ENCODE measurements at regions not wholly inside any gene's neighbourhood (a gene's known extent, or its start where the extent isn't known, plus 50 kb on each side); places are given as distances from the start of the nearest gene placed in this dataset.

DNA sequence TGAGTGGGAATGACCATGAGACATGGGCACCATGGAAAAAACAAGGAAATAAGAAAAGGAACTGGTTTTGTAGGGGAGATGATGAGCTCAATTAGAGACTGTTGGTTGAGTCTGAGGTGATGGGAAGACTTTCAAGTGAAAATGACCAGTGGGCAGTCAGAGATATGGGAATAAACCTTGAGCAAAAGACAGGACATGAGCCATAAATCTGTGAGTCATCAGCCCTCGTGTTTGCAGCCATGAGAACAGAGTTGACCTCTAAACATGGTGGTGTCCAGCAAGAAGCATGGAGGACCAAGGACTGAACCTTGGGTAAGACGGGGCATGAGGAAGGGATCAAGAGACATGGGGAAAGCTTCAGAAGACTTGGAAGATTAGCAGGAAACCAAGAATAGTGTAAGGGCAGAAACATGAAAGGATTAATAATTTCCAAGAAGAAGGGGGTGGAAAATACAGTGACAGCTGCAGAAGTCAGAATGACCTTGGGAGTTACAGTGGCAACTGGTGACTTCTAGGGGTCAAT, 280.6 kb upstream of the PRDM1 start:
- FAIRE-seq, result no peak
- no TSS peak for BruUV-seq (replicated peaks)
- POLR2A ChIA-PET, result no interaction called here

DNA sequence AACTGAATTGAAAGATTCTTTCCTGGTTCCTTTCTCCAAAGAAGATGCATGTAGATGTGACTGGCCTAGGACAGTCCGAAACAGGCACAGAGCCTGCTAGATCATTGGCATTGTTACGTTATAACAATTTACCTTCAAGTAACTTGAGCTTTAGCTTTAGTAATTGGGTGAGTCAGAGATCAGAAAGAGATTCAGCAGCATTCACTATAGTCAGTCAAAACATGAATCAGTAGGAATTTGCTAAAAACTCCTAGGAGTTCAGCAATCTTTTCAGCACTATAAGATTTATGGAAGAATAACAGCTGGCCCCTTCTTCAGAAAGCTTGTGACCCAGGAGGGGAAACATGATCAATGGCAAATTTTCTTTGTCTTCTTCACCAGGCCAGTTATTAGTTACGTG, 281.7 kb upstream of the PRDM1 start:
- Histone ChIP-seq H3K27me3 (ENCODE audit: control insufficient read depth in 2 of 2, insufficient read depth in 2 of 2, low read length in 2 of 2) (no peaks in the 10 kb centered on the region), H4K20me1 (replicated peaks; ENCODE audit: control insufficient read depth, extremely low read depth, insufficient read depth, low read length) (no peaks in the 10 kb centered on the region), H3K4me3 (replicated peaks in 1 of 3; ENCODE audit: insufficient read depth in 1 of 3, low read depth in 1 of 3, low read length in 3 of 3) (no peak overlapping the region), H3K9me1 (replicated peaks; ENCODE audit: control insufficient read depth, extremely low read depth, insufficient read depth, low read length) (no peaks in the 10 kb centered on the region), H3K9me3 (replicated peaks; ENCODE audit: control insufficient read depth, insufficient read depth, low read length) (no peaks in the 10 kb centered on the region), H3K36me3 (ENCODE audit: control insufficient read depth in 2 of 2, extremely low read depth in 1 of 2, insufficient read depth in 2 of 2, low read length in 2 of 2) (no peaks in the 10 kb centered on the region), H2AFZ (ENCODE audit: low read depth, low read length) (no peak overlapping the region), H3K27ac (ENCODE audit: insufficient read depth, low read depth, low read length) (no peak overlapping the region), H3K4me1 (ENCODE audit: control insufficient read depth, extremely low read depth, insufficient read depth, low read length) (no peaks in the 10 kb centered on the region), H3K9ac (replicated peaks; ENCODE audit: extremely low read depth, insufficient read depth, low read length) (no peak overlapping the region), H3K4me2 (ENCODE audit: insufficient read depth, low read length) (no peak overlapping the region), H3K79me2 (ENCODE audit: control insufficient read depth, insufficient read depth, low read length) (no peaks in the 10 kb centered on the region)
- TF ChIP-seq POLR2AphosphoS5 (IDR thresholded peaks at IDR 0.05; ENCODE audit: insufficient read depth, low read depth, low read length) (no peak), FOS (IDR thresholded peaks at IDR 0.05; ENCODE audit: borderline replicate concordance, insufficient read depth, low read length) (no peak), MYC (IDR thresholded peaks at IDR 0.05; ENCODE audit: low read depth, low read length) (no peak), JUN (IDR thresholded peaks at IDR 0.05; ENCODE audit: borderline replicate concordance, insufficient read depth, insufficient read length, low read depth) (no peak), POLR2A (IDR thresholded peaks at IDR 0.05; ENCODE audit: low read depth, low read length) (no peak), CTCF (IDR thresholded peaks at IDR 0.05; ENCODE audit: extremely low read depth in 1 of 2, insufficient read depth in 1 of 2, low read depth in 1 of 2, low read length in 2 of 2) (no peak), GATA2 (IDR thresholded peaks at IDR 0.05; ENCODE audit: insufficient read depth, insufficient read length, low read depth, low read length) (no peak), EZH2 (IDR thresholded peaks at IDR 0.05; ENCODE audit: borderline replicate concordance, low read depth, low read length, severe bottlenecking) (no peak)
- TF ChIP-seq, protein P1, sequence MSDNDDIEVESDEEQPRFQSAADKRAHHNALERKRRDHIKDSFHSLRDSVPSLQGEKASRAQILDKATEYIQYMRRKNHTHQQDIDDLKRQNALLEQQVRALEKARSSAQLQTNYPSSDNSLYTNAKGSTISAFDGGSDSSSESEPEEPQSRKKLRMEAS (IDR thresholded peaks at IDR 0.05; ENCODE audit: insufficient read depth, insufficient read length), result no peak
- CTCF ChIA-PET, result no interaction called here
- FAIRE-seq (no peak), DNase-seq (ENCODE audit: low read depth, low spot score) (no peak)
- intact Hi-C loops (cut with micrococcal nuclease) (no loop called here), dilution Hi-C loops (cut with MboI; ENCODE audit: extremely low pct_ligation_motif_present, low sequenced_read_pairs) (no loop called here)
- POLR2A ChIA-PET, result no interaction called here
- no TSS peak for BruUV-seq (replicated peaks)

More for the DNA sequence above, 280.6 kb upstream of the PRDM1 start:
- intact Hi-C loops (cut with micrococcal nuclease) (no loop called here), dilution Hi-C loops (cut with MboI; ENCODE audit: extremely low pct_ligation_motif_present, low sequenced_read_pairs) (no loop called here)
- no peaks in the 10 kb centered on the region for H3K36me3 ChIP-seq (ENCODE audit: control insufficient read depth in 2 of 2, extremely low read depth in 1 of 2, insufficient read depth in 2 of 2, low read length in 2 of 2)
- no peaks in the 10 kb centered on the region for H3K27me3 ChIP-seq (ENCODE audit: control insufficient read depth in 2 of 2, insufficient read depth in 2 of 2, low read length in 2 of 2)
- H3K27ac ChIP-seq (ENCODE audit: insufficient read depth, low read depth, low read length), result no peak overlapping the region
- H3K9me1 ChIP-seq (replicated peaks; ENCODE audit: control insufficient read depth, extremely low read depth, insufficient read depth, low read length), result no peaks in the 10 kb centered on the region
- no peaks in the 10 kb centered on the region for H3K79me2 ChIP-seq (ENCODE audit: control insufficient read depth, insufficient read depth, low read length)
- H3K9ac ChIP-seq (replicated peaks; ENCODE audit: extremely low read depth, insufficient read depth, low read length), result no peak overlapping the region
- no peak overlapping the region for H2AFZ ChIP-seq (ENCODE audit: low read depth, low read length)
- CTCF ChIA-PET, result no interaction called here
- H3K4me1 ChIP-seq (ENCODE audit: control insufficient read depth, extremely low read depth, insufficient read depth, low read length), result peaks cover 4% of the 10 kb centered on the region
- H3K4me2 ChIP-seq (ENCODE audit: insufficient read depth, low read length), result no peak overlapping the region
- no peaks in the 10 kb centered on the region for H4K20me1 ChIP-seq (replicated peaks; ENCODE audit: control insufficient read depth, extremely low read depth, insufficient read depth, low read length)
- H3K9me3 ChIP-seq (replicated peaks; ENCODE audit: control insufficient read depth, insufficient read depth, low read length), result no peaks in the 10 kb centered on the region
- TF ChIP-seq FOS (IDR thresholded peaks at IDR 0.05; ENCODE audit: borderline replicate concordance, insufficient read depth, low read length), result peak; percentile 62
- TF ChIP-seq EZH2 (IDR thresholded peaks at IDR 0.05; ENCODE audit: borderline replicate concordance, low read depth, low read length, severe bottlenecking), result no peak
- no peak for TF ChIP-seq JUN (IDR thresholded peaks at IDR 0.05; ENCODE audit: borderline replicate concordance, insufficient read depth, insufficient read length, low read depth)
- no peak for DNase-seq (ENCODE audit: low read depth, low spot score)
- H3K4me3 ChIP-seq (replicated peaks in 1 of 3; ENCODE audit: insufficient read depth in 1 of 3, low read depth in 1 of 3, low read length in 3 of 3), result no peak overlapping the region
